Spleen (tissue), 11 donors: ENCODE measurements at regions not wholly inside any gene's neighbourhood (a gene's known extent, or its start where the extent isn't known, plus 50 kb on each side); places are given as distances from the start of the nearest gene placed in this dataset.

ENCODE experiments used
- DNase-seq: peaks from one replicate; pipeline ENCODE4 v3.0.0-alpha.2; 2020
- H3K27ac ChIP-seq, 8 donors: fragments of 200-600 bp; sonication (generic) in 7 of 8; 1 replicate in 4 of 8; 2 replicates in 4 of 8; pipeline versions ENCODE4 v1.5.0 to v1.8.0; 2016 to 2021; ENCODE audit warnings: inconsistent platforms in 4 of 8, mild to moderate bottlenecking in 4 of 8, moderate library complexity in 1 of 8
- H3K27me3 ChIP-seq, 7 donors: fragments of 200-600 bp; sonication (generic) in 6 of 7; replicated peaks in 1 of 7; 1 replicate in 4 of 7; 2 replicates in 3 of 7; pipeline versions ENCODE4 v1.5.0 to v1.8.0; 2016 to 2021; ENCODE audit warnings: inconsistent platforms in 3 of 7, mild to moderate bottlenecking in 1 of 7
- H3K36me3 ChIP-seq, 6 donors: fragments of 200-600 bp; sonication (generic) in 5 of 6; 1 replicate in 4 of 6; 2 replicates in 2 of 6; pipeline versions ENCODE4 v1.5.0 to v1.8.0; 2016 to 2021; ENCODE audit warnings: inconsistent platforms in 2 of 6
- H3K4me1 ChIP-seq, 6 donors: fragments of 200-600 bp; sonication (generic) in 5 of 6; 1 replicate in 3 of 6; 2 replicates in 3 of 6; pipeline versions ENCODE4 v1.5.0 to v1.8.0; 2016 to 2021; ENCODE audit warnings: inconsistent platforms in 3 of 6
- H3K4me3 ChIP-seq, 8 donors: fragments of 200-600 bp; sonication (generic) in 7 of 8; 1 replicate in 4 of 8; 2 replicates in 4 of 8; pipeline versions ENCODE4 v1.5.0 to v1.8.0; 2016 to 2021; ENCODE audit warnings: inconsistent platforms in 4 of 8, mild to moderate bottlenecking in 4 of 8, moderate library complexity in 2 of 8
- H3K9me3 ChIP-seq, 8 donors: fragments of 200-600 bp; sonication (generic) in 7 of 8; 1 replicate in 4 of 8; 2 replicates in 4 of 8; pipeline versions ENCODE4 v1.5.0 to v1.8.0; 2016 to 2021; ENCODE audit warnings: inconsistent platforms in 4 of 8
- POLR2A ChIP-seq, 3 donors: fragments of 450-650 bp; IDR thresholded peaks; one replicate each; pipeline ENCODE4 v1.5.1; 2017; ENCODE audit warnings: antibody characterized with exemption in 3 of 3, mild to moderate bottlenecking in 1 of 3
- POLR2AphosphoS5 ChIP-seq, 3 donors: sonication (generic); formaldehyde crosslinking; IDR thresholded peaks; one replicate each; pipeline ENCODE4 v1.5.1; 2017; ENCODE audit warnings: antibody characterized with exemption in 3 of 3
- WGBS, 5 donors: extraction: QIAGEN DNeasy Blood & Tissue Kit in 3 of 5; methylation state at CpG; one replicate each; pipeline versions ENCODE4 v1.1.5 to v1.1.7; 2013 to 2018; 5-methylcytosine and 5-hydroxymethylcytosine counted together
- intact Hi-C: fragments of 100-400 bp; cut with DNase I; formaldehyde crosslinking; loops from one replicate; pipeline ENCODE4 v1.15.0; 2023; ENCODE audit warnings: low total_unique reads
- TF ChIP-seq, protein P1 (sequence below), 11 experiments: fragments of 200-600 bp in 7 of 11; fragments of 450-650 bp in 4 of 11; sonication (generic) in 4 of 11; IDR thresholded peaks in 8 of 11; conservative IDR thresholded peaks in 3 of 11; 1 replicate in 7 of 11; 2 replicates in 4 of 11; pipeline versions ENCODE4 v1.4.0 to v1.8.0; 2016 to 2021; ENCODE audit warnings: antibody characterized with exemption in 11 of 11, inconsistent platforms in 4 of 11, mild to moderate bottlenecking in 1 of 11
- donor health status: healthy with polysubstance abuse.
- donor health status: DM: no; HTN: no; CAD: no; lungs with moderate emphysema.
- donor health status: DM: no; HTN: no; CAD: no.
- donor health status: Bipolar disorder and iron deficiency.
- donor health status: healthy.
- donor health status: DM: no; HTN: no; CAD: no.
- donor health status: DM: yes; HTN: yes; CAD: no.

DNA sequence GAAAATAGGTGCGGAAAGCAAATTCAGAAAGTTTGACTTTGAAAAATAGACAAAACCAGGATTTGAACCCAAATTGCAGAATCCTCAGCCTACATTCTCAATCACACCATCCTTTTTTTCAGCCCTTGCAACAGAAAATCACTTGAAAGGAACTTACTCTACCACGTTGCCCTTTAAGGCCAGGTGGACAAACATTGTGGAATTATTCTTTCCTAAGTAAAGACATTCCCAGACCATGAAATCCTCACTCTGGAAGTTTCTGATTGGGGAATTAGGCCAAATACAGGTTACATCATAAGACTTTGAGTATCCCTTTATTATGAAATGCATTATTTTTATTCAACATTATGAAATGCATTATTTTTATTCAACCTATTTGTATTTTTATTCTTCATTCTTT lies 259.4 kb downstream of the RAD51AP2 start:
- intact Hi-C loops: no loop called here
- Histone ChIP-seq H3K4me1 (no peaks in the 10 kb centered on the region), H3K4me3 (no peak overlapping the region), H3K27ac (no peak overlapping the region), H3K9me3 (no peaks in the 10 kb centered on the region), H3K36me3 (no peaks in the 10 kb centered on the region), H3K27me3 (no peaks in the 10 kb centered on the region)
- TF ChIP-seq, protein P1, sequence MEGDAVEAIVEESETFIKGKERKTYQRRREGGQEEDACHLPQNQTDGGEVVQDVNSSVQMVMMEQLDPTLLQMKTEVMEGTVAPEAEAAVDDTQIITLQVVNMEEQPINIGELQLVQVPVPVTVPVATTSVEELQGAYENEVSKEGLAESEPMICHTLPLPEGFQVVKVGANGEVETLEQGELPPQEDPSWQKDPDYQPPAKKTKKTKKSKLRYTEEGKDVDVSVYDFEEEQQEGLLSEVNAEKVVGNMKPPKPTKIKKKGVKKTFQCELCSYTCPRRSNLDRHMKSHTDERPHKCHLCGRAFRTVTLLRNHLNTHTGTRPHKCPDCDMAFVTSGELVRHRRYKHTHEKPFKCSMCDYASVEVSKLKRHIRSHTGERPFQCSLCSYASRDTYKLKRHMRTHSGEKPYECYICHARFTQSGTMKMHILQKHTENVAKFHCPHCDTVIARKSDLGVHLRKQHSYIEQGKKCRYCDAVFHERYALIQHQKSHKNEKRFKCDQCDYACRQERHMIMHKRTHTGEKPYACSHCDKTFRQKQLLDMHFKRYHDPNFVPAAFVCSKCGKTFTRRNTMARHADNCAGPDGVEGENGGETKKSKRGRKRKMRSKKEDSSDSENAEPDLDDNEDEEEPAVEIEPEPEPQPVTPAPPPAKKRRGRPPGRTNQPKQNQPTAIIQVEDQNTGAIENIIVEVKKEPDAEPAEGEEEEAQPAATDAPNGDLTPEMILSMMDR (IDR thresholded peaks at IDR 0.05 in 8 of 11, conservative IDR thresholded peaks at IDR 0.05 in 3 of 11): no peak
- TF ChIP-seq POLR2A (IDR thresholded peaks at IDR 0.05) (no peak), POLR2AphosphoS5 (IDR thresholded peaks at IDR 0.05) (no peak)
- no peak for DNase-seq
- WGBS, 5 donors: 39 to 87% (median 58%) methylated on average over 2 of the region's 2 CpGs

DNA sequence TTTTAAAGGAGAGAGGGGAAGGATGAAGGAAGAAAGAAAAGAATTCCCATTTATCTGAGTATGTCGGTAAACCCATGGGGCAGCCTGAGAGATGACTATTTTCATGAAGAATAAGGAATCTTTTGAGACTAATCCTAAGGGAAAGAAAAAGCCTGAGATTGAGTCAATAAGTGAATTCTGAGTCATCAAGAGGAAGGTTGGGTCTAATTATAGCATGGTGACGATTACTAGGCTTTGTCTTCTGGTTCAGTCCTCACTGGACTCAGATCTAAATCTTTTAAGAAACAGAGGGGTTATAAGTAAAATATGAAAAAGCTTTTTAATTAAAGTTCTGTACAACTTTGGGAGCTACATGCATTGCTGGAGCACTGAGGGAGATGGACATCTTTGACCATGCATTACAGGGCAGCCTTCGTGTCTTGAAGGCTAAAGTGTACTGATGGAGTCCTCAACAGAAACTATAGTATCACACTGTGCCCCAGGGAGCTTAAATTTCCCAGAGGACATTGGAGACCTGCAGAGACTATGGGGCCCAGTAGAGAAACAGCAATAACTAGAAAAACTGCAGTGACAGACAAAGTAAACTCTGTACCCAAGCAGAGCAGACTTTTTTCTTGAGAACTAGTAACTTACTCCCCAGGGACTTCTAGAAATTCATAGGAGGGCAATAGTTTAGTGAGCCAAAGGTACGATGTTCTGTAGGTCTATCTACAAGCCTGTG lies 260.9 kb downstream of the RAD51AP2 start:
- TF ChIP-seq, protein P1 (IDR thresholded peaks at IDR 0.05 in 8 of 11, conservative IDR thresholded peaks at IDR 0.05 in 3 of 11): no peak
- TF ChIP-seq POLR2A (IDR thresholded peaks at IDR 0.05) (no peak), POLR2AphosphoS5 (IDR thresholded peaks at IDR 0.05) (no peak)
- Histone ChIP-seq H3K36me3 (no peaks in the 10 kb centered on the region), H3K4me3 (no peak overlapping the region), H3K27me3 (no peaks in the 10 kb centered on the region), H3K27ac (no peak overlapping the region), H3K9me3 (no peaks in the 10 kb centered on the region), H3K4me1 (no peaks in the 10 kb centered on the region)
- 56 to 82% (median 65%) methylated on average over 4 of the region's 4 CpGs for WGBS, 5 donors
- no peak for DNase-seq
- intact Hi-C loops: no loop called here

DNA sequence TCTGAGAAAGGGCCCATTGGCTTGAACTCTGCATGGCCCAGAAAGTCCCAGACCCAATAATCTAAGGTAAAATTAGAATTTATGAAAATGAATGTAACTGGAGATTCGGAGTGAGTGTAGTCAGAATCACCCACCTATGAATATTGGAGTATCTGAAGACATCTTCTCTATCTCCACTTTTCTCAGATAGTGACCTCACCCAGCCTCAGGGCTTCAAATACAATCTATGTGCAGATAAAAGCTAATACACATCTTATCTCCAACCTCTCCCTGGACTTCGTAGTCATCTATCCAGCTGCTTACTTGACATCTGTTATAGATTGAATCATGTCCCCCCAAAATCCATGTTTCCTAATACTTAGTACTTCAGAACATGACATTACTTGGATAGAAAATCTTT lies 263.2 kb downstream of the RAD51AP2 start:
- no peak for DNase-seq
- Histone ChIP-seq H3K36me3 (no peaks in the 10 kb centered on the region), H3K4me3 (no peak overlapping the region), H3K9me3 (no peaks in the 10 kb centered on the region), H3K27ac (no peak overlapping the region), H3K4me1 (no peaks in the 10 kb centered on the region), H3K27me3 (no peaks in the 10 kb centered on the region)
- WGBS, 5 donors: 89 to 95% (median 91%) methylated on average over 2 of the region's 2 CpGs
- TF ChIP-seq, protein P1 (IDR thresholded peaks at IDR 0.05 in 8 of 11, conservative IDR thresholded peaks at IDR 0.05 in 3 of 11): no peak
- no peak for TF ChIP-seq POLR2AphosphoS5 (IDR thresholded peaks at IDR 0.05)
- intact Hi-C loops: no loop called here

DNA sequence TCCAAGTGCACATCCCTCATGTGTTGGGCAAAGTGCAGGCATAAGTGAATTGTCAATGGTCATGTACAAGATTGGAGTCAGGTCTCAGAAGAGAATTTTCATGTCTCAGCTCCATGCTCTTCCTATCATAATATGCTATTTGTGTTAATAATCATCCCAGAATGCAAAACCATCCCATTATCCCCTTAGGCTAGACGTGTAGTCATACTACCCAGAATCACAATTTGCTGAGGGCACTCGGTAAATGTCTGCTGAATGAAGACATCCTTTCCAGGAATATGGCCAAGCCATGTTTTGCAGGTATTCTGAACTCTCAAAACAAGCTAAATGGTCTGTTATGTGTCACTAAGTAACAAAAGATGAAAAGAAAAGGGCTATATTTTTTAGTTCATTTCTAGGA lies 263.8 kb downstream of the RAD51AP2 start:
- intact Hi-C loops: no loop called here
- H3K9me3 ChIP-seq: no peaks in the 10 kb centered on the region
- no peak for DNase-seq
- no peak overlapping the region for H3K4me3 ChIP-seq
- no peaks in the 10 kb centered on the region for H3K36me3 ChIP-seq
- no peak overlapping the region for H3K27ac ChIP-seq
- WGBS, 5 donors: 79 to 88% (median 83%) methylated on average over 2 of the region's 2 CpGs
- H3K27me3 ChIP-seq: no peaks in the 10 kb centered on the region
- TF ChIP-seq, protein P1 (IDR thresholded peaks at IDR 0.05 in 8 of 11, conservative IDR thresholded peaks at IDR 0.05 in 3 of 11): no peak
- TF ChIP-seq POLR2AphosphoS5 (IDR thresholded peaks at IDR 0.05) (no peak), POLR2A (IDR thresholded peaks at IDR 0.05) (no peak)
- H3K4me1 ChIP-seq: no peaks in the 10 kb centered on the region
